Activated CD4-positive, CD25-positive, alpha-beta regulatory T cell treated with anti-CD3 and anti-CD28 coated beads, Interleukin-2, amount 50 U/mL, for 16 hours (primary cell): ENCODE measurements at regions not wholly inside any gene's neighbourhood (a gene's known extent, or its start where the extent isn't known, plus 50 kb on each side); places are given as distances from the start of the nearest gene placed in this dataset.
"Not testable (repeated sequence)": the region's sequence is repeated elsewhere in the genome, so short reads cannot be mapped to it uniquely, and the experiment has no call there.

Source experiments
- DNase-seq: peaks from one replicate; pipeline ENCODE4 v3.0.0-alpha.2; 2020; ENCODE audit warnings: low read depth, low spot score

DNA sequence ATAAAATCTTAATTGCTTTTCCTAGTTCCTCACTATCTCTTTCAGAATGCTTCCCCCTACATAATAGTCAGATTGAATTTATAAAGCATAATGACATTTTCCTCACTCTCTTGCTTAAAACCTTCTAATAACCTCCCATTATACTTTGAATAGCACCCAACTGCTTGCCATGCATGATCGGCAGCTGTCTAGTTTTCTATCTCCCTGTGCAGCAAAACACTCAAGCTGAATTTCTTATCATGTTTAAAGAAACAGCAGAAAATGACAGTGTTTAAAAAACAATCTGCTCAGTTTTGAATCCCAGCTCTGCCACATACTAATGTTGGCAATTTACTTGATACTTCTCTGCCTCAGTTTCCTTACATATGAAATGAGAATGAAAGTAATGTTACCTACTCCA, 947.1 kb upstream of the HS3ST1 start:
- DNase-seq, result no peak

DNA sequence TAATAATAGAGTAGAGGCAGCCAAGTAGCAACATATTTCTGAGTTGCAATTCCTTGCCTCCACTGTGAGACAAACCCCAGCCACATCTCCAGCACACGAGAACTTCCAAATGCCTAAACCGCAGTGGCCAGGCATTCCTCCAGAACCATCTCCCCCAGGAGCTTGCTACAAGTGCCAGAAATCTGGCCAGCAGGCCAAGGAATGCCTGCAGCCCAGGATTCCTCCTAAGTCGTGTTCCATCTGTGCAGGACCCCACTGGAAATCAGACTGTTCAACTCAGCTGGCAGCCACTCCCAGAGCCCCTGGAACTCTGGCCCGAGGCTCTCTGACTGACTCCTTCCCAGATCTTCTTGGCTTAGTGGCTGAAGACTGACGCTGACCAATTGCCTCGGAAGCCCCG, 937.2 kb upstream of the HS3ST1 start:
- DNase-seq, result not testable (repeated sequence)

DNA sequence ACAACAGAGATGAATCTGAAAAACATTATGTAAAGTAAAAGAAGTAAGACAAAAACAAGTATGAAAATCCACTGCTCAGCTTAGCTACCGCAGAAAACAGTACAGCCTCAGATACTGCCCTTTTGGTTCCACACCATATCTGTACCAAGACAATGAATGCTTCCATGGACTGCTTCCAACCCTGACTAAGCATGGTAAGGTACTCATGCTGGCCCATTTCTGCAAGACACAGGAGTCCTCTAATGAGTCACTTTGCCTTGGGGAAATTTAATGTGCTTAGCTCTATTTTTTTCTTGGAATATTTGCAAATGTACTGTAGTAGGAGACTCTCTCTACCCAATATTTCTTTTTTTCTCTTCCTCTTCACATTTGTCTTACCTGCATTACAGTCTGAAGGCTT, 931.7 kb upstream of the HS3ST1 start:
- no peak for DNase-seq

DNA sequence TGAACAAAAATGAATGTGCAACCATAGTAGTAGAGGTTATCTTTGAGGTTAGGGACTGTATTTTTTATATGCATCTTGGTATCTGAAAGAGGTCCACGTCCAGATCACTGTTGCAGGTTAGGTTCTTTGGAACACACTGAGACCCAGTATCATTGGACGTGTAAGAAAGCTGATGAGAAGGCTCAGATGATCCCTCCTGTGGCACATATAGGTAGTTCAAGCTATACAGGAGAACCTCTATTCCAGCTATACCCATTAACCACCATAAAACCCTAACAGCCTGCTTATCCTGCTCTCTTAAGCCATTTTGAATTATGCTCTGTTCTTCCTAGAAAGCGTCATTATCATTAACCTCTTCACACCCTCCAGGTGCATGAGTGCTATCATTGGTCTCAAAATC, 930.7 kb upstream of the HS3ST1 start:
- no peak for DNase-seq

DNA sequence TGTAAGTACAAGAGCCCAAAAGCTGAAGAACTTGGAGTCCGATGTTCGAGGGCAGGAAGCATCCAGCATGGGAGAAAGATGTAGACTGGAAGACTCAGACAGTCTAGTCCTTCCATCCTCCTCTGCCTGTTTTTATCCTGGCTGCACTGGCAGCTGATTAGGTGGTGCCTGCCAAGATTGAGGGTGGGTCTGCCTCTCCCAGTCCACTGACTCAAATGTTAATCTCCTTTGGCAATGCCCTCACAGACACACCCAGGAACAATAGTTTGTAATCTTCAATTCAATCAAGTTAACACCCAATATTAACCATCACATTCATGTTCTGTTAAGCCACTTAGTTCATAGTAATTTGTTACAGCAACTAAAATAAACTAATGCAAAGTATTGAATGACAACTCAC, 904.4 kb upstream of the HS3ST1 start:
- DNase-seq, result not testable (repeated sequence)

DNA sequence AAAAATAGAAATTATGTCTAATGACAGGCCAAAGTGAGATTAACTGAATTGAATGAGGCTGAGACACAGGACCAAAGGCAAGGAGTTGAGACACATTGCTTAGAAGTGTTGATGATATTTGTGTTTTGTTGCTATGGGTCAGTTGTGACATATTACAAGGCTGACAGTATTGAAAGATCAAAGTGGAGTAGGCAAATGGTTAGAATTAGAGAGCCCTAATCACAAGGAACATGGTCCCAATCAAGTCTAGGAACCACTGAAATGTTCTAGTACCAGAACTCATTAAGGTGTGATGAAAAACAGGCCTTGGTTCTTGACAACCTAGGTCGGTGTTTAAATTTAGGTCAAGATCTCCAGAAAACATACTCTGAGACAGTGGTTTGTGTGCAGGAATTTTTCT, 896.3 kb upstream of the HS3ST1 start:
- DNase-seq, result no peak

DNA sequence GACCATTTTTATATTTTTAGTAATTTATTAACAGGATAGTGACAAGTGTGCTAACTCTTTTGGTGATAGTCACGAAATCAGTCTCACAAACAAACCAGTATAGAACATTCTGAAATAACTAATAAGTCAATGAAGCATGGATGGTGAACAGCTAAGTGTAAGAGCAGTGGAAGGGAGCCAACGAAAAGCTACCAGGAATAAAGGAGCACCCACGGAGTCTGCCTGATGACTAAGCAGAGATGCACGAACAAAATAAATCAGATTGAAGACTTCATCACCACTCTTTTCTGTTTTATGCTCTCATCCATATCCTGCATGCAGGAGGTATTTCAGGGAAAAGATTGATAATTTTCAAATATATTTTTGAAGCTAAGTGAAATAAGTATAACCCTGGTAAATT, 891.1 kb upstream of the HS3ST1 start:
- DNase-seq, result no peak

DNA sequence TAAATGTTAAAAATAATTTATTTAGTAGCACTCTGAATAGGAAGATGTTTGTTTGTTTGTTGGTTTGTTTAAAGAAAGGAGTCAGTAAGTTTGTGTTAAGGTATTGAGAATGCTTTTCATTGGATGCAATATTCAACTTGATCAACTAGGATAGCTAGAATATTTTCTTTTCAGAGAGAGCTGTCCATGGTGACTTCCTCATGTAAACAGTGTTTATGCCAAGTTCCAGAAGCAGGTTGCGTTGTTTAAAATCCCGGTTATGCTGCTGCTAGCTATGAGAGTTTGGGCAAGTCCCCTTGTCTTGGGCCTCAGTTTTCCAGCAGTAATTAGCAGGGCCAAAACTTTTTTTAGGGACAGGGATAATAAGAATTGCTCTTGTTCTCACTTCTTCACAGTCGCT, 876.2 kb upstream of the HS3ST1 start:
- no peak for DNase-seq

DNA sequence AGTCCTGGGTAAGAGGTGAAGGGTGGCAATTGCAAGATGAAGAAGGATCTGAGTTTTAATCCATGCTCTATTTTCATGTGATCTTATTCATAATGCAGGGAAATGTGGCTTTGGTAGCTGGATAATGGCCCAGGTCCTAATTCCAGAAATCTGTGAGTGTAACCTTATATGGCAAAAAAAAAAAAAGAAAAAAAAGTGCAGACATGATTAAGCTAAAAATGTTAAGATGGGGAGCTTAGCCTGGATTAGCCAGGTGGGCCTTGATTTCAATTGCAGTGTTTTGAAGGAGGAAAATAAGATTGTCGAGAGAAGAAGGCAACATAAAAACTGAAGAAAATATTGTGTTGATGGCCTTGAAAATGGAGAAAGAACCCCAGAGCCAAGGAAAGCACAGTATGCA, 867.7 kb upstream of the HS3ST1 start:
- DNase-seq, result no peak

DNA sequence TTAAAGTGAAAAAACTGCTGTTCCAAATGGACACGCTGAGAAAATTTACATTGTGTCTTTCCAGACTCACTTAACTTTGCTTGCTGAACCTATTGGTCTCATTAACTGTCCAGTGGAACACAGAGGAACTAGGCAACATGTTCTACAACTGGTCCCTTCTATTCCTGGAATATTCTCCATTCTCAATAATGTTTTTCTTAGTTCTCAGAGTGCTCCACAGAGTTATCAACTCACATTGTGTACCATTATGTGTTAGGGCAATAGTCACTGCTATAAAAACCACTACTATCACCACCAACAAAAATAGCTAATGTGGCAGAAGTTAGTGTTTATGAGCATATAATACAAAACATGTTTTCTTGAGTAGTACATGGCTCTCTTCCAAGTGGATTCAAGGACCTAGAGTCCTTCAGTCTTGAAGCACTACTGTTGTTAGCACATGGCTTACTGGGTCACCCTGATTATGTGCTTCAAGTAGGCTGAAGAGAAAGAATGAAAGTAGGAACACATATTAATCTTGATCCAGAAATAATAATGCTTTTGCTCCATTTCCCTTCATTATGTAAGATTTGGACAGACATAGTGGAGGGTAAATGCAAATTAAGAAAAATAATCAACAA, 865.3 kb upstream of the HS3ST1 start:
- DNase-seq, result no peak

DNA sequence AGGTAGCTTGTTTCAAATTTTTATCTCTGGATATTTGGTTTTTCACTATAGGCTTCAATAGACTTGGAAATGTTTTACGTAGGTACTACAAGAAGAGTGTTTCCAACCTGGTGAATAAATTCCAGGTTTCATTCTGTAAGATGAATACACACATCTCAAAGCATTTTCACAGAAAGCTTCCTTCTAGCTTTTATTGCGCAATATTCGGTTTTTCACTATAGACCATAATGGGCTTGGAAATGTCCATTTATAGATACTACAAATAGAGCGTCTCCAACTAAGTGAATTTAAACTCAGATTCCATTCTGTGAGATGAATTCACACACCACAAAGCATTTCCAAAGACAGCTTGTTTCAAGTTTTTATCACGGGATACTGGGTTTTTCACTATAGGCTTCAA, 857.7 kb upstream of the HS3ST1 start:
- no peak for DNase-seq

DNA sequence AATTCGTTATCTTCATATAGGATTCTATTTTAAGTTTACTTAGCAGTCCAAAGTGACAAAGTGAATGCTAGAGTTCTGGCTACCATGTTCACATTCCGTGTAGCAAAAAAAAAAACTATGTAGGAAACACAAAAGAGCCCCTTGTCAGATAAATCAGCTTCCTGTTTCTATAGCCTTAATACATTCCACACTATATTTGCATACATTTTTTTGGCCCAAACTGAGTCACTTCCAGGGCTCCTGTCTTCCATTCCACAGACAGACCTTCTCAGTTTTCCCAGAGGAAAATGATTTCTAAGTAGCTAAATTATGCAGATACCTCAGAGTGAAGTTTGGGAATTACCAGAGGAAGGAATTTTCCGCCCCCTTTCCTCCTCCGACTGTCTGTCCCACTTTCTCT, 841.9 kb upstream of the HS3ST1 start:
- DNase-seq, result no peak

DNA sequence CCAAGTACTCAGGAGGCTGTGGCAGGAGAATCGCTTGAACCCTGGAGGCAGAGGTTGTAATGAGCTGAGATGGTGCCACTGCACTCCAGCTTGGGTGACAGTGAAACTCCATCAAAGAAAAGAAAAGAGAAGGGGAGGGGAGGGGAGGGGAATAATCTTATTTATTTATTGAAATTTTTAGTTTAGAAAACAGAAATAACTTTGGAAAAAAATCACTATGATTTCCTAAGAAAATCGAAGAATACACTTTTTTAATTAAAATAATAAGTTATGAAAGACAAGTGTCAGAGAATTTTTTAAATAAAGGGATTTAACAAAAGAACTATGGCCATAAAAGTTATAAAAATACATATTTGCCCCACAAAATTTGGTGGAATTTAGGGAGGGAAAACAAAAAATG, 836.9 kb upstream of the HS3ST1 start:
- no peak for DNase-seq

DNA sequence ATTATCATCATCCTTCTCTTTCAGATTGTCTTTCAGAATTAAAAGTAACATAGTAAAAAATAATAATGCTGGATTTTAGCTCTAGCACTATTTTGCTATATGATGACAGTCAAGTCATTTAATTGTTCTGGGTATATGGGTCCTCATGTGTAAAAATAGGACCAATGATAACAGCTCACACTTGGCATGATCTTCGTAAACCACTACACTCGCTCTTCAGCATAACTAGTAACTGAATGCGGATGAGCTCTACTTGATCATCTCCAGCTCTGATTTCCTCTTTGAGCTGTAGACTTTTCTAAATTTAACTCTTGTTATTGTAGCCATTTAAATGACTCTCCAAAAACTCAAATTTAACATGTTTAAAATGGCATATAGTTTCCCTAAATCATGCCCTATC, 831.8 kb upstream of the HS3ST1 start:
- DNase-seq, result no peak

DNA sequence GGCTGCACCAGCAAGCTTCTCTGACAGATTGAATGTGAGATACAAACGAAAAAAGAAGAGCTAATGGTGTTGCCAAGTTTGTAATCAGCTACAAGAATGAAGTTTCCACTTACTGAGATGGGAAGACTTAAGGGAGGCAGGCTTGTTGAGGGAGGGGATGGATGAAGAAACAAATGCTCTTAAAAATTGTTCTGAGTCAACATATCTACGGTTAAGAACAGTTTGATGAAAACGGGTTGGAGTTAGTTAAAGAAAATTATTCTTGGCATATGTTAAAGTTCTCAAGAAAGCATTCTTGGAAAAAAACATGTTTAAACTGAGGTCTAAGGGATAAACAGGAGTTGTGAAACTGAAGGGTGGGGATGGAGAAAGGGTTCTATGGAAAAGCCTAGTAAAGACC, 816.3 kb upstream of the HS3ST1 start:
- DNase-seq, result no peak

DNA sequence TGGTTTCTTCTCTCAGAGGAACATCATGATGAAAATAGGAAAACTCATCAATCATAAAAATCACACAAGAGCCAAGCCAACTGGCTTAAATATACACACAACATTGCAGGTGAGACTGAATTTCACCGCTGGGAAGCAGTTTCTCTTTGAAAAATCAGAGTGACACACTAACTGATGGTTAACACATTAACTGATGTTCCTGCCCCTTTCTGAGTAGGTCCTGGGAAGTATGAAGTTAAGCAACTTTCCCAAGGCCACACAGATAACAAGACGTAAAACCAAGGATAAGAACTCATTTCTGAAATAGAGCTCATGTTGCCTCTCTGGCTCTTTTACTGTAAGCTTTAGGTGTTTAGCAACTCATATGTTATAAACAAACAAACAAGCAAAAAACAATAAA, 813.7 kb upstream of the HS3ST1 start:
- DNase-seq, result no peak

DNA sequence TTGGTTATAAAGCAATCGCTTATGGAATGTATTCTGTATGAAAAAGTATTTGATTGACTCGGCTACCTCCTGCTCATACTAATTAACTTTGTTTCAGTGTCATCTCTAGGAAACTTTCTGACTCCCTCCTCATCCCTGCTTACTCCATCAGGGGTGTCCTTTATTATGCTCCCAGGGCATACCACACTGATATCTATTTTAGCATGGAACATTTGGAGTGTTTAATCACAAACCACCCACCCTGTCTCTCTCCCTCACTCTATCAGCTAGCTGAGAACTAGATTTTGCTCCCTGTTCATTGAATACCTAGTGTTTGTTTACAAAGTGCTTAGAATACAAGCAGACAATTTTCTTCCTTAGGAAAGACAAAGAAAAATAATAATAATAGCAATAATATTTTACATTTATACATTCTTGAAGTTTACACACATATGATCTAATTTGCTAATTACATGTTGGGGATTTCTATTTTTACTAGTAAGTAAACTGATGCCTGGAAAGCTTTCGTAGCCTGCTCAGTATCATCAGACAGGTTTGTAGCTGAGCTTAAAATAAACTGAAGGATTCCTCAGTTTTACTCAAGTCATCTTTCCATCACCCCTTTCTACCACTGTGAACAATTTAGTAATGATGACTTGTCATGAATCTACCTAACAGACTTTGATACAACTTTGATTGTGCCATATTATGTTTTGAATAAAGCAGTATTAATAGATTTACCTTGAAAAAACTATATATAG, 811.4 kb upstream of the HS3ST1 start:
- DNase-seq, result no peak

DNA sequence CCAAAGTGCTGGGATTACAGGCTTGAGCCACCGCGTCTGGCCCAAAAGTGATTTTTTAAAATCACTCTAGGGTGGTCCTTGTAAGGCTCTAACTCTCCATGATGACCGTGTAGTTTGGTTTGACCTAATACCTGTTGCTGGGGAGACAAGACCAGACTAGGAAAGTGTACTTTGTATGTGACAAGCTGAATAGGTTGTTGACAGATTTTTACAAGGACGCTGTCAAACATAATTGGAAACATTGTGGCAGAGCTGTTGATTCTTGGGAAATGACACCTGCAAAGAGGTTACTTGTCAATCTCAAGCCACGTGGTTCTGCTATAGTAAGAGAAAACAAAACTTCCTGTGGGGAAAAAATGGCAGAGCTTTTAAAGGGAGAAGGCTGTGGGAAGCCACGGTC, 802.4 kb upstream of the HS3ST1 start:
- no peak for DNase-seq

DNA sequence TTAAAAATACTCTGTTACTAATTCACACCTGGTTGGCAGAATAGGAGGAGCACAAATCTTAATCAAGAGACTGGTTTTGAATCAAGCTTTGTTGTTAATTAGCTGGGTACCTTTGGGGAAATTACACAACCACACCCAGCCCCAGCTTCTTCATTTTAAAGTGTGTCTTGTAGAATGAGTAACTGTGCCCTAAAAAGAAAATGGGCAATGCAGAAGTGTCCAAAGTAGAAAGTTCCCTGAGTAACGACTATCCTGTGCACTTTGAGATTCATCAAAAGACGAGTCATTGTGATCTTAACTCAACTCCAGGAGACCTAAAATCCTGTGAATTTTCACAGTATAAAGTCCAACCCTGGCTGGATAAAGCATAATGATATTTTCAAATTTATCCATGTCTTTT, 792.3 kb upstream of the HS3ST1 start:
- no peak for DNase-seq

DNA sequence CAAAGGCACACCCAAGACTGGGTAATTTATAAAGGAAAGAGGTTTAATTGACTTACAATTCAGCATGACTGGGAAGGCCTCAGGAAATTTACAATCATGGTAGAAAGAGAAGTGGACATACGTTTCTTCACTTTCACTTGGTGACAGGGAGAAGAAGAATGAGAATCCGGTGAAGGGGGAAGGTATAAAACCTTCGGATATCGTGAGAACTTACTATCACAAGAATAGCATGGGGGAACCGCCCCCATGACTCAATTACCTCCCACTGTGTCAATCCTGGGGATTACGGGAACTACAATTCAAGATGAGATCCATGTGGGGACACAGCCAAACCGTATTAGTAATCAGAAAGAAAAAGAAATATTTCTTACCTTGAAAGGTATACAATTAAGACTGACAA, 782.9 kb upstream of the HS3ST1 start:
- DNase-seq, result no peak

DNA sequence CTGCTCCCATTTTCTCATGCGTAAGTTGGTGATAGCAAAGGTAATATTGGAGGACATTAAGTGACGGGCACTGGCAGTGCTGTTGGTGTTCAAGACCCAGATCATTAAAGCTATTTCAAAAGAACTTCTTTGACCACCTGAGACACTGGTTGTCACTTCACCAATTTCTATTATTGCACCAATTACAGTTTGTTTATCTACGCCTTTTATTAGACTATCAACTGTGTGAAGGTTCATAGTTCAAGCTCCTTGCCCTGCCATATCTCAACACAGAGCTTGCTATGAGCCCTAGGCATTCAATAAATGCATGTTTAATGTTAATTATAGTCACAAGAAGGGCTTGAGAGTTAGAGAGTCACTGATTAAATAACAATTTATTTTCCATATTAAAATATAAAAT, 778.7 kb upstream of the HS3ST1 start:
- DNase-seq, result no peak

DNA sequence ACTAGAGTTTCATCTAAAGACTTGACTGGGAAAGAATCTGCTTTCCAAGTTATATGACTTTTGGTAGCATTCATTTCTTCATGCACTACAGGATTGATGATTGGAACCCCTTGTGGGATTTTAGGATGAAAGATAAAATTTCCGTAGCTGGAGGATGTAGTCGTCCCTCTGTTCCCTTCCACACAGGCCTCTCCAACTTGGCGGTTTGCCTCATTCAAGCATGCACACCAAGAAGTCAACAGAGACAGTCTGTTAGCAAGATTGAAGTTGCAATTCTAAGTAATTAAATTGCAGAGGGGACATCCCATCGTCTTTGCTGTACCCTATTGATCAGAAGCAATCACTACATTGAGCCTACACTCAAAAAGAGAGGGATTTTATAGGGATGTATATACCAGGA, 777.4 kb upstream of the HS3ST1 start:
- no peak for DNase-seq

DNA sequence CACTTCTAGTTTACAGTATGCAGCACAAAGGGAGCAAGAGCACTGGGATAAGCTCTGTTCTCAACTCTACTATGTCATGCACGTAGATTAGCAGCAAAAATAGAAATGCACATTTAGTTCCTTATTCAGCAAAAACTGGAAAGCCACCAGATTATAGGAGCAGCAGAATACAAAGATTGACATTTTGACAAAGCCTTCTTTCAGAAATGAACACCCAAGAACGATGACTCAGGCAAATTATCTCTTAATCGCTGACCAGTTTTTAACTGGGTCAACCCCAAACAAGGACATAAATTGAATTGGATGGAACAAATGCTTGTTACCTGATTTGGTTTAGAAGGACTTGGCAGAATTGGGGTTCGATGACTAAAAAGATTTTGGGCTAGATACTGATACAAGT, 775.3 kb upstream of the HS3ST1 start:
- DNase-seq, result no peak

DNA sequence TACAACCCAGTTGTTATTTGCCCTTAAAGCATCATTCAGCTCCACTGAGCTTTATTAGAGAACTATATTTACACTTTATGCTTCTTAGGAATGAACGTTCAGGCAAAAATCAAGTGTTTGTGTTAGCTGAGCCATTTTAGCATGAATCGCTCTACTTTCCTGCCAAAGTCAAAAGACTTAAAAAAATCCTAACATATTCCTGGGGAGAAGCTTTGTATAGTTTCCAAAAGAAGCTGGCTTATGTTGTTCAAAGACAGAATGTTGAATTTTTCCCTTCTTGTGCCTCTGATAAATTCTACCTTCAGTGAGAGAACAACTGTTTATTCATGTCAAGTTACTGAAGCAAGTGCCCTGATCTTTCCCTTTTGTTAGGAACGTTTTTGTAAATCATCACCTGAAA, 771.5 kb upstream of the HS3ST1 start:
- no peak for DNase-seq
